SK-N-SH treated with all-trans-retinoic acid at 6 μM for 48 hours (cell line): ENCODE measurements at regions not wholly inside any gene's neighbourhood (a gene's known extent, or its start where the extent isn't known, plus 50 kb on each side); places are given as distances from the start of the nearest gene placed in this dataset.

Source experiments
- ARNTL ChIP-seq: fragments of 450-650 bp; formaldehyde crosslinking; IDR thresholded peaks from 2 replicates; pipeline ENCODE4 v1.5.0; 2020; ENCODE audit warnings: low read depth, mild to moderate bottlenecking, moderate library complexity, borderline replicate concordance
- GLIS3 ChIP-seq: fragments of 250-450 bp; sonication (Bioruptor Pico); IDR thresholded peaks from 2 replicates; pipeline ENCODE4 v1.5.0; 2020; ENCODE audit warnings: mild to moderate bottlenecking, moderate library complexity
- PATZ1 ChIP-seq: fragments of 250-450 bp; sonication (Bioruptor Pico); IDR thresholded peaks from 2 replicates; pipeline ENCODE4 v1.8.0; 2020; ENCODE audit warnings: mild to moderate bottlenecking, moderate library complexity, borderline replicate concordance
- PPARA ChIP-seq: fragments of 250-450 bp; sonication (Bioruptor Pico); IDR thresholded peaks from 2 replicates; pipeline ENCODE4 v1.5.0; 2020; ENCODE audit warnings: mild to moderate bottlenecking, borderline replicate concordance
- SNAI2 ChIP-seq: fragments of 250-450 bp; sonication (Bioruptor Pico); IDR thresholded peaks from 2 replicates; pipeline ENCODE4 v1.5.0; 2020; ENCODE audit warnings: mild to moderate bottlenecking, moderate library complexity
- TOX ChIP-seq: fragments of 250-450 bp; sonication (Bioruptor Pico); IDR thresholded peaks from 2 replicates; pipeline ENCODE4 v1.8.0; 2021; ENCODE audit warnings: mild to moderate bottlenecking, moderate library complexity, borderline replicate concordance
- ZC3H10 ChIP-seq: fragments of 250-450 bp; sonication (Bioruptor Pico); IDR thresholded peaks from 2 replicates; pipeline ENCODE4 v1.5.1; 2021; ENCODE audit warnings: mild to moderate bottlenecking, moderate library complexity
- ZNF70 ChIP-seq: fragments of 450-650 bp; formaldehyde crosslinking; IDR thresholded peaks from 2 replicates; pipeline ENCODE4 v1.5.0; 2020; ENCODE audit warnings: mild to moderate bottlenecking, moderate library complexity
- ZNF8 ChIP-seq: fragments of 450-650 bp; formaldehyde crosslinking; IDR thresholded peaks from 2 replicates; pipeline ENCODE4 v1.5.0; 2020; ENCODE audit warnings: mild to moderate bottlenecking, moderate library complexity

GRCh38 chr7:131004371-131004770 is 270.4 kb upstream of the KLF14 start:
- TF ChIP-seq PATZ1 (CRISPR knock-in tag) (no peak), ZNF8 (CRISPR knock-in tag) (no peak), TOX (CRISPR knock-in tag) (no peak), ARNTL (no peak), PPARA (no peak), ZNF70 (CRISPR knock-in tag) (no peak), ZC3H10 (CRISPR knock-in tag) (no peak), GLIS3 (no peak), SNAI2 (no peak)
